Erythroblast (primary cell): ENCODE measurements at regions not wholly inside any gene's neighbourhood (a gene's known extent, or its start where the extent isn't known, plus 50 kb on each side); places are given as distances from the start of the nearest gene placed in this dataset.

ENCODE experiments used
- GATA1 ChIP-seq: IDR thresholded peaks from 2 replicates; pipeline ENCODE4 v1.6.1; 2011; ENCODE audit warnings: low read depth, mild to moderate bottlenecking, control low read depth, low read length, moderate library complexity
- POLR2A ChIP-seq: IDR thresholded peaks from 2 replicates; pipeline ENCODE4 v1.6.1; 2011; ENCODE audit warnings: mild to moderate bottlenecking, low read length

GRCh38 chr13:107289540-107289939 lies 721.6 kb upstream of the ARGLU1 start:
- TF ChIP-seq POLR2A (no peak), GATA1 (no peak)
